ENCODE measurements at regions not wholly inside any gene's neighbourhood (a gene's known extent, or its start where the extent isn't known, plus 50 kb on each side); places are given as distances from the start of the nearest gene placed in this dataset.

DNA sequence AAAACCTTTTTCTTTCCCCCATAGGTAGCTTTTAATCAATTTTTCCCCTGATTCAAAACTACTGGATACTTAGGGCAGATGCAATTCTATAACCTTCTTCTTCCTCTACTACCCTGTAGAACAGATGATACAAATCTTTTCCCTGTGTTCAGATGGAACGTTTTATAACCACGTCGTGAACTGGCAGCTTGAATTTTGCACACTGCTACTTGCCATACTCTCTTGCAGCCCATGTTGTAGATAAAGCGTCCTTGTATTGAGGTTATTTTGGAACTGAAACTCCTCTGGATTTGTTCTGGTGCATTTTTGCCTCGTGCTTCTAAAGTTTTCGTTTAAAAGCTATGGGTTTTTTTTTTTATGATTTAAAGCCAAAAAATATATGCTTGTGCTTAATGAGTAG lies 440.2 kb downstream of the RFPL4B start:
- no peak for DNase-seq (ENCODE audit: low read depth in 2 of 3, low spot score in 1 of 3)

DNA sequence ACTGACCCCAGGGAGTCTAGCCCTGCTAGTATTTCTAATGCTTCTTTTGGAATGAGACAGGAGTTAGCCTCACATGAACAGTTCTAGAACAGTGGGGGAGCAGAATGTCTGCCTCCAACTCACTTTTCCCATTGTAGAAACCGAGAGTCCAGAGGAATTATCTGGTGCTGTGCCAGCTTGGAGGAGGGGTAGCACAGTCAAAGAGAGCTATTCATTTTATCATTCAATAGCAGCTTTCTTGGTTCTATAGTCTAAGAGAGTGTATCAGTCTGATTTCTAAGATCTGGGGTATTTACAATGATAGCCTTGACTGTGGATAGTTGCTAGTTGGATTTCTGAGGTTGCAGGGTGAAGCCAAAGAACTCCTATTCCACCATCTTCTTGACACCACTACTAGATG lies 448.2 kb downstream of the RFPL4B start:
- no peak for DNase-seq (ENCODE audit: low read depth in 2 of 3, low spot score in 1 of 3)

DNA sequence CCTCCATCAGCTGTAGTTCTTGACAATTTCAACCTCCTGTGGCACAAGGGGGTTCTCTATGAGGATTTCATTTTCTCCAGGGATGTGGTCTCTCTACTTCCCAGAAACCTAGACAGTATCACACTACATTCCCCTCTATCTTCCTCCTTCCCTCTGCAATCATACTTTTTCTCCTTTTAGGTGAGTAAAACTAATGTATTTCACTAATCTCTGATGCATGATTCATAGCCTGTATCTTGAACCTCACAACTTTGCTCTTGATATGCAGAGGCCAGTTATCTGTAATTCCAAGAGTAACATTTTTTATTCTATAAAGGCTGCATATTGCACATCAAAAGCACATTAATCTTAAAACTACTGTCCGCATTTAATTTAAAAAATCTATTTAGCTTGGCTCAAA lies 449.6 kb downstream of the RFPL4B start:
- DNase-seq (ENCODE audit: low read depth in 2 of 3, low spot score in 1 of 3), result no peak

DNA sequence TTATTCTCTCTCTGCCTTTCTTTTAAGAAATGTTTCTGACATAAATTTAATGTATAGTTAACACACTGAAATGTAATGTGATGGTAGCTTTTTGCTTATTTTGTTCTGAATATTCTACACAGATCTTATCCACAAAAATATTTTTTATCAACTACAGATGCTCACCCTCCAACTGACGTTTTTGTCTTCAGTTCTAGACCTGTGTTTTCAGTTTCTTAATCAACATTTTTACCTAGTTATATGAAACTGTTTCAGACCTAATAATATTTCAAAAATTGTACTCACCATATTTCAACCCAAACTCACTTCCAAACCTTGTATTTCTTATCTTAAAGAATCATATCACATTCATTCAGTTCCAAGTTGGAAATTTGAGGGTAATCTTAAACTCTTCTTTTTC lies 452.8 kb downstream of the RFPL4B start:
- DNase-seq (ENCODE audit: low read depth in 2 of 3, low spot score in 1 of 3), result no peak

DNA sequence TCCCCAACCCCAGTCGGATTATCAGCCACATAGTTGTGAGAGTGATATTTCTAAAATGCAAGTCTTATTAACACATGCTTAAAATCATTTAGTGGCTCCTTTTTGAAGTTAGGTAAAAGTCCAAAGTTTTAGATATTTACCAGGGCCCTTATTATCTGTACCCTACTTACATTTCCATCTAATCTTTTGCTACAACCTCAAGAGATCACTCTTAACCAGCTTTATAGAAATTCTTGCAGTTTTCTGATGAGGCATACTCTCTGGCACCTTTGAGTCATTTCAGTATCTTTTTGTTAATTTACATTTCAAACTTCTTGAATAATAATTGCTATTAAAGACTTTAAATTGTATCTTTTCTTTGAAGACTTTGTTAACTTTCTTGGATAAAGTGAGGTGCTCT lies 453.3 kb downstream of the RFPL4B start:
- DNase-seq (ENCODE audit: low read depth in 2 of 3, low spot score in 1 of 3), result no peak

DNA sequence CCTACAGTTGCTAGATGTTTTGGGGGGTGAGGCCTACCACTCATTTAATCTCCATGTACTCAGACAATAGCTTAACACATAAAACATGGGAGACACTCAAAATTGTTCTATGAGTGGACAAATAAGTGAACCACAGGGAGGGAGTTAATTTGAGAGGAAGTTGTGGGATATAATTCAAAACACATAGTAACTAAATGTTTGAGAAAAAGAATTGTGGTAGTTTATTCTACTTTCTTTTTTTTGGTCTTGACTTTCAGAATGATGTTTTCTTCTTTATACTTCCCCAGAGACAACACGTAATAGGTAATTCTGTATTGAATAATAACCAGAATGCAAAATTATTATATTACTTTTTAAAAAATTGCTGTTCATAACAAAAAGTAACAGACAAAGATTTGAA lies 453.8 kb downstream of the RFPL4B start:
- no peak for DNase-seq (ENCODE audit: low read depth in 2 of 3, low spot score in 1 of 3)

DNA sequence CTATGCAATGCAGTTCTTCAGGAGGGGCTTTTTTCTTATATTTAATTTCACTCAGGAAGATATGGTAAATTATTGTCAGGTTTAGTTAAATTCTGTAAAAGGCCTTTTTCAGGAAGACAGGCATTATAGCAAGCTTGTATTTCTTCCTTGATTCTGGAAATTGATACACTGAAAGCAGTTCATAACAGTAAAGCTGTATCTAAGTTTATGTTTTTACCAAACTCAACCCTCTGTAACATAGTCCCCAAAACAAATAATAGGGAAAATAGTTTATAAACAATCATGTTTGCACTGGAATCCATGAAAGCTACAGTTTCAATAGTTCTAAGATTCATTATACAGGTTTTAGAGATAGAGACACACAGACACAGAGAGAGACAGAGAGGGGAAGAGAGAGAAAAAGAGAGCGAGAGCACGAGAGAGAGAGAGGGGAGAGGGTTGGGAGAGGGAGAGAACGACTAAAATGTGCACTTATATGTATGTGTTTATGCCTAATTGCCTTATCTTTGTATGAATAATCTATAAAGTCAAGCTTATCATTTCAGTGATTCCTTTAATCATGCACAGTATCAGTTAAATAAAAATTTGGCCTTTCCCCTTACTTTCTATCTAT lies 454.4 kb downstream of the RFPL4B start:
- DNase-seq (ENCODE audit: low read depth in 2 of 3, low spot score in 1 of 3), result no peak

DNA sequence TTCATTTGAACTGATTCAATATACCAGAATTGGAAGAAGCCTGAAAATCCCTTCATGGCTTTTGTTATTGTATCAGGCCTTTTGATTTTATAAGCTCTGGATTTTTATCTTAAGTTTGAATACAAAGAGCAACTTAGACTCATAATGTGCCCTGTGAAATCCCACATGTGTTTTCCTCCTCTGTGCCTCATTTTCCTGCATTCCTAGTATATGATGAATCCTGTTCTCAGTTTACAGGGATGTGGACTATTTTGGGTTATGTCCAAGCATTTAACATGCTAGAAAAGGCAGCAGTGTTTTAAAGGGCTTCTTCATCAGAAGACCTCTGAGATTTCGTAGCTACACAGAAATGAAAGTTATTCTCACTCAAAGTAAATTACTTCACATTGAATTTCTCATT lies 455.0 kb downstream of the RFPL4B start:
- DNase-seq (ENCODE audit: low read depth in 2 of 3, low spot score in 1 of 3), result no peak

DNA sequence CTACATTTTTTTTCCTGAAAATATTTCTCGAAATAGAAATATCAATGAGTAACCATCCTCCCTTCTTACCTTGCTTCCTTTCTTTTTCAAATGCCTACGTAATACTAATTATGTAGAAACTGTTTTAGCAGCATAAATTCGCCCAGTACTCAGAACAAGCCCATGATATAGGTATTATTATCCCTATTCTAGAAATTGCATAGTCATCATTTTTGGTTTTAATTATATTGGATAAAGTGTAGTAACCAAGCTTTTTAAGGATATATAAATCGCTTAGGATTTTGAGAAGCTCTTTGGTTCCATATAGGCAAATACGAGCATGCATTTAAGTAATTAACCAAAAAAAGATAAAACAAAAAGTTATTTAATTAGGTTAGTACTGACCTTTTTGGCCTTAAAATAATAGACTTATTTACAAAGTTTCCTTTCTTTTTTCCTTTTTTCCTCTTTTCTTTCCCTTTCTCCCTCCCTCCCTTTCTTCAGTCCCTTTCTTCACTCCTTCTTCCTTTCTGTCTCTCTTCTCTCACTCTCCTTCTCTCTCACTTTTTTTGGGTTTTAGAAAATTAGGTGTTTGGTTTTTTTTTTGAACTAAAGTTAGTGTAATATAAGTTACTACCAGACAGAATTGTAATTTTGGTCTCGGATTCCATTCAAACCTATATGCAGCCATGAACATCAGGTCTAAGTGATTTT lies 457.7 kb downstream of the RFPL4B start:
- DNase-seq (ENCODE audit: low read depth in 2 of 3, low spot score in 1 of 3), result no peak

DNA sequence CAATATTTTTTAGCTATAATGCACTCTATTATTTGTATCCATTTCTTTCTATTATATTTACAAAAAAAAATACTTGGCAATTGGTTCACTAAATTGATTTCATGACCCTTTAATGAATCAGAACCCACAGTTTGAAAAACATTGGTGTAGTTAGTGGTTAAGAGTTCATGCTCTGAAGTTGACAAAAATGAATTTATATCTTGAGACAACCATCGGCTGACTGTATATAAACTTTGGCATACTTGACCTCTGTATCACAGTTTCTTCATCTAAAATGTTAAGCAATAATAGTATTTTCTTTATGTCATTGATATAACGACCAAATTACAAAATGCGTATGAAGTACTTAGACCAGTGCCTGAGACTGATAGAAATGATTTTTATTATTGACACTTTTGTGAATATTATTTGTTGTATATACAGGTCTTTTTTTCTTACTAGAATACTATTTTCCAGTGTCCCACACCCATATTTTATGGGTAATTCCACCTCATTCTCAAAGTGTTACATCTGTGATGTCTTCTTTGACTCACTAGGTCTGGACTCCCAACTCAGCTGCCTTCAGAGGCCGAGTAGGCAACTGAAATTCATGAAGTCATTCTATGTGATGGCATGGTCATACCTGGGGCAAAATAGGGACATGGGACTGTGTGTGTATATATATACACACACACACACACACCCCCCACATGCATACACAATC lies 459.2 kb downstream of the RFPL4B start:
- no peak for DNase-seq (ENCODE audit: low read depth in 2 of 3, low spot score in 1 of 3)

DNA sequence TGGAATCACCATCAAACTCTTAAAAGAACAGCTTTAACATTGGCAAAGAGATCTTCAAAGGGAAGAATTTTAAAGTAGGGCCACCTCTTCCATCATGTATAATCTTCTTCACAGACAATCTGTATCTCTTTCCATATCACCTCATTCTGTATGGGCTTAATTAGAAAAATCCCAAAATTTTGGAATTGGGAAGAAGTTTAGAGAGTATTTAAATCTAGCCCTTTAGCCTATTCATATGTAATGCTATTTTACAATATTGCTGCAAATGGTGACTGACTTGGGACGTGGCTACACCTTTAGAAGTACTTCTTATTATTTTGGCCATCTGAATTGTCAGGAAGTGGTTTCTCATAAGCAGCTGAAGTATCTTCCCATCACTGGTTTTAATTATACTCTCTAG lies 474.3 kb downstream of the RFPL4B start:
- no peak for DNase-seq (ENCODE audit: low read depth in 2 of 3, low spot score in 1 of 3)

DNA sequence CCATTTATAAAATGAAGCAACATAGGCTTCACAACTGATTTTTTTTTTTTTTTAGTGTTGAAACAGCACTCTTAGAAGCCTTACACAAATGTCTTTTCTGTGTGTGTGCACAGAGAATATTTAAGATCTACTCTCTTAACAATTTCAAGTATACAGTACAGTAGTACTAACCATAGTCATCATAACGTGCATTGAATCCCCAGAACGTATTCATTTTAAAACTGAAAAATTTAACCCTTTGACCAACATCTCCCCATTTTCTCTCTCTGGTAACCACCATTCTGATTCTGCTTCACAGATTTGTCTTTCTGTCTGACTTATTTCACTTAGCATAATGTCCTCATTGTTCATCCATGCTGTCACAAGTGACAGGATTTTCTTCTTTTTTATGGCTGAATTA lies 475.6 kb downstream of the RFPL4B start:
- no peak for DNase-seq (ENCODE audit: low read depth in 2 of 3, low spot score in 1 of 3)

DNA sequence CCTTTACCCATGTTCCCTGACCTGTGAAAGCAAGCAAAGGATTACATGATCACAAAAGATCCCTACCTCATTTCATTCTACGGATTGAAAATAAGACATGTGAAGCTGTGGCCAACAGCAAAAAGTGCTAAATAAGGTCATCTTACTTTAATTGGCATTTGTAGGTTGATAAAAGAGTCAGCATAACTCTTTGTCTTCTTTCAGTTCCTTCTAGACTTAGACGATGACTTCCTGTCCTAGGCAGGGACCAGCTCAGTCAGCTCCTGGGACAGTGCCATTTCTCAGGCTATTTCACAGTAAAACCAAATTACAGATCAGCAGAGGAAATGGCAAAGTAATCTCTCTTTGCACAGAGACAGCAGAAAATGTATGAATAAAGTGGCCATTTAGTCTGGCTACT lies 480.7 kb downstream of the RFPL4B start:
- no peak for DNase-seq (ENCODE audit: low read depth in 2 of 3, low spot score in 1 of 3)

DNA sequence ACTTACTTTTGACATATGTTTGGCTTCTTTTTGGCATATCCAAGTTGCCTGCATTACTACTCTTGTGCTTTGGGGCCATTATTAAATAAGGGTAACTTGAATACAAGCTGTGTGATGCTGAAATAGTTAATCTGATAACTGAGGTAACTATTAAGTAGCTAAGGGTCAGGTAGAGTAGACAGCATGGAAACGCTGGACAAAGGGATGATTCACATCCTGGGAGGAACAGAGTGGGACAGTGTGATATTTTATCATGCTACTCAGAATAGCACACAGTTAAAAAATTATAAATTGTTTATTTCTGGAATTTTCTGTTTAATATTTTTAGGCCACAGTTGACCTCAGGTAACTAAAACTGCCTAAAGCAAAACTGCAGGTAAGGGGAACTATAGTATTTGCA lies 483.9 kb downstream of the RFPL4B start:
- no peak for DNase-seq (ENCODE audit: low read depth in 2 of 3, low spot score in 1 of 3)

DNA sequence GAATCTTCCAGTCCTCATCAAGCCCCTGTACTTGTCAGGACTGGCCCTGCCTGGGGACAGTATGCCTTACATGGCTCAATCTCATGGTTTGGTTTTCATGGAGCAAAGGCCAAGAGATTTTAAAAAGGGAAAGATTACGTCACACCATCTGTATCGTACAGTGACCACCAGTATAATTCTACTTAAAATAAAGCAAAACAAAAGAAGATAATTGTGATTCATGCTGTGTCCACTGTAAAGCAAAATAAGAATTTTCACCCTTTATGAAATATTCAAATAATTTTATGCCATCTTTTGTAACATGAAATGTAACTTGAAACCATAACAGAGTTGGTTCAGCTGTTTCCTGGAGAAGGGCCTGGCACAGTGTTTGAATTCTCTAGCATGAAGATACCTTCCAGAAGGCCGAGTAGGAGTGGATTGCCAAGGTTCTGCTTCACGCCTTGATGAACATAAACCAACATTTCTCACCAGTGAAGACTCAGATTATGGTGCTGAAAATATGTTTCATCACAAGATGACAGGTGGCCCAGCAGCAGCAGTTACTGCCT lies 486.5 kb downstream of the RFPL4B start:
- DNase-seq (ENCODE audit: low read depth in 2 of 3, low spot score in 1 of 3), result no peak

DNA sequence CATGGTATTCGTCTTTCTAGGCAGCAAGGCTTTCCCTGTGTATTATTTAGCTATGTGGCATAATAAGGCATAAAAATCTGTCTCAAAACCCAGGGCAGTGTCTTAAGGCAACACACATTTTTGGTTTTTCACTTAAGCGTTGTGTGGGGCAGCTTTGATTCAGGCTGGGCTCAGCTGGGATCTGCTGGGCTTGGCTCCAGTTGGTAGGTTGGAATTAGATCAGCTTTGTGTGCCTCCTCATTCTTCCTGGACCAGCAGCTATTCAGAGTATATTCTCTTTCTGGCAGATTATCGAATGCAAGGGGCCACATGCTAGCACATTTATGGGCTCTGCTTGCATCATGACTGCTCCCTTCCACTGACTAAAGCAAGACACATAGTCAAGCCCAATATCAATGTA lies 487.9 kb downstream of the RFPL4B start:
- no peak for DNase-seq (ENCODE audit: low read depth in 2 of 3, low spot score in 1 of 3)

DNA sequence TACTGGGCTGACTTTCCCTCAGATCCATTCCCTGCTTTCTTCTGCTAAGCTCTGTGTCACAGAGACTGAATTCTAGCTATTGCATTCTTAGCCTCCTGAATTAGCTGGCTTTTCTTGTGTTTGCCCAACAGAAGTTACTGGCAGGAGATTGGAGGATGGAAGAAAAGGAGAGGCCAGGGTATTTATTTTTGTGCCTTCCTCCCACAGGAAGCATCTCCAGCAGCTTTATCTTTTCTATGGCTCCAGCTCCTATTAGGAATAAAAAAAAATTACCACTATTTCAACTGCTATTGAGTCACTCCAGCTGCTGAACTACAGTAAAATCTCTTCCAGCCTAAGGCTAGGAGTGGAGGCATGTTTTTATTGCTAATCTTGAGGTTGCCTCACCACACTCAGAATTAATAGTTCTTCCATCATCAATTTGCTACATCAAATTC lies 492.4 kb downstream of the RFPL4B start:
- DNase-seq (ENCODE audit: low read depth in 2 of 3, low spot score in 1 of 3), result no peak

DNA sequence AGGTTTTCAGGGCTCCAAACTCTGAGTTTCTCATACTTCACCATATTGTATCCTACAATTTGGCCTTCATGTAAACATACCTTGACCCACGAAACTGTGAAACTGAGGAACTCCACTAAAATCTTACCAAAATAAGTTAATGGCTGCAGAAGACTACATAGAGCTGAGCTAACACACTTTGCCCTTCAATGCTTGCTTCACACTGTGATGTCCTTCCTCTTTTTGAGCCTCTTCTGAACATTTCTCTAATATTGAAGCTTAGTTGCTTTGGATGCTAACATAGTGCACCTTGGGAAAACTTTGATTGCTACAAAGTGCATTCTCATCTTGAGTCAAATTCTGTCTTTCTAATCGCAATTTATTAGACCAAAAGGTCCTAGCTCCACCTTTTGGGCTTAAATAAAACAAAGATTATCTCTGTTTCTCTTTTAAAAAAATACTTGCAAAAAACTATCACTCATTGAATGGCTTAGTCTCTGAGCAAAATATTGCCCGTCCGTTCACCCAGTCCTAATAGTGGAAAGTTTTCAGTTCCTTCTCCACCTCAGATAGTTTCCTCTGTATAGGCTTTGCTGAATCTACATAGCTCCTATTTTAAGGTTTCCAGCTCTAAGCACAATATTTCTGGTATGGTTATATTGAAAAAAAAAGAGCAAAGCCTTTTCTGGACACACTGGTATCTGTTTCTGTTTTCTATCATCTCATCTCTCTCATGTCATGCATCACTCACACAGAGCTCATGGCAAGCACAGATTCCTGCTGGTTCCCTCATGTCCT lies 494.6 kb downstream of the RFPL4B start:
- no peak for DNase-seq (ENCODE audit: low read depth in 2 of 3, low spot score in 1 of 3)

DNA sequence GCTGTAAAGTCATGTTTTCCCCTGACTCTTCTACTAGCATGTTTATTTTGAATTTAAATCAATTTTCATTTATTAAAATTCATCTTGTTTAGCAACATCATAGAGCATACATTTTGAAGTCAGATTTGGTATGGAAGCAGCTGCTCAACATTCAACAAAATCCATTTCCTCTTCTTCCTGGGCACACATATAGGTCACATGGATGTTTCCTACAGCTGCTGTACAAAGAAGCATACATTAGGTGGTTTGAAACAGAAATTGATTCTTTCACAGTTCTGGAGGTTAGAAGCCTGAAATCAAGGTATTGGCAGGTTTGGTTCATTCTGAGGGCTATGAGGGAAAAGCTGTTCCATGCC lies 495.2 kb downstream of the RFPL4B start:
- no peak for DNase-seq (ENCODE audit: low read depth in 2 of 3, low spot score in 1 of 3)

DNA sequence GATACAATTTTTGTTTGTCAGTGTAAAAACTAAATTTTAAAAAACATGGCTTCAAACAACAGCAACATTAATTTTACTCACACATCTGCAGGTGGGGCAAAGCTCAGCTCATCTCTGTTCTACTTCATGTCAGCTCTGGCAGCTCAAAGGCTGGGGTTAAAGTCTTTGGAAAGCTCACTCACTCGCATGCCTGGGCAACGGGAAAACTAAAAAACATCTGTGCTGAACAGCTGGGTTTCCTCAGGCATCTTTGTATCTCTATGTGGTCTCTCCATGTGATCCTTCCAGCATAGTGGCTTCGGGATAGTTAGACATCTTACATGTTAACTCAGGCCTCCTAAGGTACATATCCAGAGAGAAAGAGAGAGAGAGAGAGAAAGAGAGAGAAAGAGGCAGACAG lies 499.6 kb downstream of the RFPL4B start:
- no peak for DNase-seq (ENCODE audit: low read depth in 2 of 3, low spot score in 1 of 3)

DNA sequence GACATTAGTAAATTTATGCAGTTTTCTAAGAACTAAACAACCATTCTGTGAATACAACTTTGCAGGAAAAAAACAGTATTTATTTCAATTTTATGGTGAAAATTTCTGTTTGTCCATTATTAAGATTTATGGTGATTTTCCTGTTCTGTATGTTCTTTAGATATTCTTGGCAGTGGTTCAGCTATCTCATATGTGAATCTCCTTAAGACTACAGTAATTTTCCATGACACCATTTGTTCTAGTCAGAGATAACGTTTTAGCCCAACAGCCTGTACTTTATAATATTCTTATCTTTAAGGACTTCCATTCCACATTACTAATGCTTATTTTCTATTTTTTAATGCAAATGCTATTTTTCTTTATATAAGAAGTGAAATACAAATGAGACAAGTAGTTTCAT lies 504.0 kb downstream of the RFPL4B start:
- DNase-seq (ENCODE audit: low read depth in 2 of 3, low spot score in 1 of 3), result no peak

DNA sequence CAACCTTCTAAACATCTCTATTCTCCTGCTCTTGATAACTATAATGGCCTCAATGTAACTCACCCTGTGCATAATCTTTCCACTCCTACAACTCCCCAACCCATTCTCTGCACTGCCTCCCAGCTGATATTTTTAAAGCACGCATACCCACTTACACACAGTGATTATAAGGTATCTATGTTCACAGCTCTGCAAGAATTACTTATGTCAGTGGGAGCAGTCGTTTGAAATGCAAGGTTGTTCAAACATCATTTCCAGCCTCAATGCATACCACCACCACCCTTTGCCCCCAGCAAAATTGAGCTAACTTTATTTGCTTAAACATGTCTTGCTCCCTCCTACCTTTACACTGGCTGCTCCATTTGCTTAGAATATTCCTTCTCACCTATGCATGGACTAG lies 506.0 kb downstream of the RFPL4B start:
- no peak for DNase-seq (ENCODE audit: low read depth in 2 of 3, low spot score in 1 of 3)
